Effector CD4-positive, alpha-beta T cell (primary cell): ENCODE measurements at regions not wholly inside any gene's neighbourhood (a gene's known extent, or its start where the extent isn't known, plus 50 kb on each side); places are given as distances from the start of the nearest gene placed in this dataset.
"Not testable (repeated sequence)": the region's sequence is repeated elsewhere in the genome, so short reads cannot be mapped to it uniquely, and the experiment has no call there.

Source experiments
- DNase-seq: peaks from one replicate; pipeline ENCODE4 v3.0.0-alpha.2; 2020

- not testable (repeated sequence) for DNase-seq
Observed at GRCh38 chr14:19126269-19127051, 159.2 kb downstream of the POTEM start.

GRCh38 chr14:19127664-19128435, 160.6 kb downstream of the POTEM start:
- not testable (repeated sequence) for DNase-seq

GRCh38 chr14:19131553-19131952, 164.3 kb downstream of the POTEM start:
- not testable (repeated sequence) for DNase-seq

- not testable (repeated sequence) for DNase-seq
Observed at GRCh38 chr14:19132013-19132835, 165.0 kb downstream of the POTEM start.

GRCh38 chr14:19132836-19133120, 165.5 kb downstream of the POTEM start:
- DNase-seq, result not testable (repeated sequence)

GRCh38 chr14:19157106-19157709, 190.0 kb downstream of the POTEM start:
- DNase-seq, result not testable (repeated sequence)

- not testable (repeated sequence) for DNase-seq
Observed at GRCh38 chr14:19158012-19158411, 190.8 kb downstream of the POTEM start.

GRCh38 chr14:19158588-19158987, 191.4 kb downstream of the POTEM start:
- not testable (repeated sequence) for DNase-seq

GRCh38 chr14:19159003-19159625, 191.9 kb downstream of the POTEM start:
- not testable (repeated sequence) for DNase-seq

GRCh38 chr14:19160379-19160778, 193.1 kb downstream of the POTEM start:
- not testable (repeated sequence) for DNase-seq

- DNase-seq, result not testable (repeated sequence)
Observed at GRCh38 chr14:19161251-19162033, 194.2 kb downstream of the POTEM start.

- DNase-seq, result not testable (repeated sequence)
Observed at GRCh38 chr14:19162034-19162706, 194.9 kb downstream of the POTEM start.

- DNase-seq, result not testable (repeated sequence)
Observed at GRCh38 chr14:19162920-19163319, 195.7 kb downstream of the POTEM start.

- DNase-seq, result not testable (repeated sequence)
Observed at GRCh38 chr14:19163891-19164290, 196.7 kb downstream of the POTEM start.

GRCh38 chr14:19164426-19164825, 197.2 kb downstream of the POTEM start:
- DNase-seq, result not testable (repeated sequence)

- not testable (repeated sequence) for DNase-seq
Observed at GRCh38 chr14:19166056-19166455, 198.8 kb downstream of the POTEM start.

GRCh38 chr14:19167454-19168190, 200.4 kb downstream of the POTEM start:
- DNase-seq, result not testable (repeated sequence)

- not testable (repeated sequence) for DNase-seq
Observed at GRCh38 chr14:19168261-19168660, 201.0 kb downstream of the POTEM start.

GRCh38 chr14:19169561-19170362, 202.5 kb downstream of the POTEM start:
- not testable (repeated sequence) for DNase-seq
